Natural killer cell treated with Interleukin-12 subunit alpha and Interleukin-12 subunit beta and Interleukin-15 and Interleukin-18, amount 100 ng/mL, for 72 hours (primary cell): ENCODE measurements at regions not wholly inside any gene's neighbourhood (a gene's known extent, or its start where the extent isn't known, plus 50 kb on each side); places are given as distances from the start of the nearest gene placed in this dataset.
"Not testable (repeated sequence)": the region's sequence is repeated elsewhere in the genome, so short reads cannot be mapped to it uniquely, and the experiment has no call there.

Source experiments
- ATAC-seq, 2 donors: fragments of 150-1000 bp; cut with Tn5 transposase in 1 of 2; sonication (Bioruptor Pico), chemical (Tn5 transposase) in 1 of 2; 2 replicates each; pipeline ENCODE4 v1.10.0; 2021
- DNase-seq: peaks from one replicate; pipeline ENCODE4 v3.0.0; 2022; ENCODE audit warnings: low spot score
- H3K27ac Mint-ChIP-seq, 2 donors: 1 replicate in 1 of 2; 2 replicates in 1 of 2; pipeline ENCODE4 v1.8.0; 2022; ENCODE audit warnings: mixed read lengths in 2 of 2, mild to moderate bottlenecking in 1 of 2, moderate library complexity in 1 of 2
- H3K27me3 Mint-ChIP-seq, 2 donors: 1 replicate in 1 of 2; 2 replicates in 1 of 2; pipeline ENCODE4 v1.8.0; 2022; ENCODE audit warnings: mixed read lengths in 2 of 2
- H3K36me3 Mint-ChIP-seq: one replicate; pipeline ENCODE4 v1.8.0; 2022; ENCODE audit warnings: mixed read lengths
- H3K4me1 Mint-ChIP-seq, 2 donors: 1 replicate in 1 of 2; 2 replicates in 1 of 2; pipeline ENCODE4 v1.8.0; 2022; ENCODE audit warnings: low read depth in 2 of 2, mixed read lengths in 2 of 2, mild to moderate bottlenecking in 1 of 2
- H3K4me3 Mint-ChIP-seq: one replicate; pipeline ENCODE4 v1.8.0; 2022; ENCODE audit warnings: mixed read lengths
- H3K9me3 Mint-ChIP-seq: 2 replicates; pipeline ENCODE4 v1.8.0; 2022; ENCODE audit warnings: mixed read lengths

- no peak for ATAC-seq
- H3K27ac Mint-ChIP-seq: no peak overlapping the region
- no peak for DNase-seq
- no peaks in the 10 kb centered on the region for H3K4me1 Mint-ChIP-seq
- no peaks in the 10 kb centered on the region for H3K9me3 Mint-ChIP-seq
- no peaks in the 10 kb centered on the region for H3K36me3 Mint-ChIP-seq
- peaks cover 26 to 28% of the 10 kb centered on the region in 2 donors for H3K27me3 Mint-ChIP-seq
- no peak overlapping the region for H3K4me3 Mint-ChIP-seq
These were observed 152.2 kb upstream of the KCNG1 start for GRCh38 chr20:51175156-51175555.

- H3K27me3 Mint-ChIP-seq: peaks cover 22 to 28% of the 10 kb centered on the region in 2 donors
- H3K4me3 Mint-ChIP-seq: no peak overlapping the region
These were observed 151.6 kb upstream of the KCNG1 start for GRCh38 chr20:51174536-51174935.

GRCh38 chr20:51172558-51173428, 149.9 kb upstream of the KCNG1 start:
- H3K4me3 Mint-ChIP-seq: no peak overlapping the region
- no peak overlapping the region for H3K27ac Mint-ChIP-seq
- no peaks in the 10 kb centered on the region for H3K9me3 Mint-ChIP-seq
- H3K36me3 Mint-ChIP-seq: no peaks in the 10 kb centered on the region
- no peaks in the 10 kb centered on the region for H3K4me1 Mint-ChIP-seq
- peaks cover 19 to 38% of the 10 kb centered on the region in 2 donors for H3K27me3 Mint-ChIP-seq
- ATAC-seq: no peak
- DNase-seq: no peak

More at GRCh38 chr20:51174536-51174935, 151.6 kb upstream of the KCNG1 start:
- no peak for ATAC-seq
- Mint-ChIP-seq H3K27ac (no peak overlapping the region), H3K9me3 (no peaks in the 10 kb centered on the region), H3K36me3 (no peaks in the 10 kb centered on the region), H3K4me1 (no peaks in the 10 kb centered on the region)
- no peak for DNase-seq

- no peak overlapping the region for H3K27ac Mint-ChIP-seq
- peaks cover 18 to 38% of the 10 kb centered on the region in 2 donors for H3K27me3 Mint-ChIP-seq
- DNase-seq: no peak
- no peaks in the 10 kb centered on the region for H3K9me3 Mint-ChIP-seq
- H3K36me3 Mint-ChIP-seq: no peaks in the 10 kb centered on the region
- no peaks in the 10 kb centered on the region for H3K4me1 Mint-ChIP-seq
- no peak overlapping the region for H3K4me3 Mint-ChIP-seq
- ATAC-seq: no peak
These were observed 148.2 kb upstream of the KCNG1 start for GRCh38 chr20:51171141-51171540.

GRCh38 chr20:51169813-51170212, 146.9 kb upstream of the KCNG1 start:
- peaks cover 14 to 33% of the 10 kb centered on the region in 2 donors for H3K27me3 Mint-ChIP-seq
- H3K4me3 Mint-ChIP-seq: no peak overlapping the region
- H3K27ac Mint-ChIP-seq: no peak overlapping the region
- no peaks in the 10 kb centered on the region for H3K36me3 Mint-ChIP-seq
- DNase-seq (no peak), ATAC-seq (no peak)
- no peaks in the 10 kb centered on the region for H3K4me1 Mint-ChIP-seq
- H3K9me3 Mint-ChIP-seq: no peaks in the 10 kb centered on the region

- H3K4me1 Mint-ChIP-seq, H3K27ac Mint-ChIP-seq, H3K36me3 Mint-ChIP-seq, ATAC-seq, H3K4me3 Mint-ChIP-seq, DNase-seq, H3K9me3 Mint-ChIP-seq: not testable (repeated sequence)
- peaks cover 10 to 26% of the 10 kb centered on the region in 2 donors for H3K27me3 Mint-ChIP-seq
These were observed 145.0 kb upstream of the KCNG1 start for GRCh38 chr20:51167911-51168310.

- ATAC-seq (no peak), DNase-seq (no peak)
- Mint-ChIP-seq H3K9me3 (no peaks in the 10 kb centered on the region), H3K27me3 (peaks cover 9 to 31% of the 10 kb centered on the region in 2 donors), H3K4me1 (no peaks in the 10 kb centered on the region), H3K36me3 (no peaks in the 10 kb centered on the region), H3K4me3 (no peak overlapping the region), H3K27ac (no peak overlapping the region)
These were observed 143.6 kb upstream of the KCNG1 start for GRCh38 chr20:51166489-51166888.

- Mint-ChIP-seq H3K4me3 (no peak overlapping the region), H3K9me3 (no peaks in the 10 kb centered on the region), H3K4me1 (no peaks in the 10 kb centered on the region), H3K36me3 (no peaks in the 10 kb centered on the region), H3K27ac (no peak overlapping the region), H3K27me3 (peaks cover 13 to 31% of the 10 kb centered on the region in 2 donors)
- ATAC-seq: no peak
- DNase-seq: no peak
These were observed 142.2 kb upstream of the KCNG1 start for GRCh38 chr20:51165131-51165530.

- no peak for DNase-seq
- Mint-ChIP-seq H3K4me3 (no peak overlapping the region), H3K27me3 (peaks cover 16 to 27% of the 10 kb centered on the region in 2 donors), H3K36me3 (no peaks in the 10 kb centered on the region), H3K9me3 (no peaks in the 10 kb centered on the region), H3K27ac (no peak overlapping the region), H3K4me1 (no peaks in the 10 kb centered on the region)
- no peak for ATAC-seq
These were observed 141.8 kb upstream of the KCNG1 start for GRCh38 chr20:51164731-51165130.

- H3K27me3 Mint-ChIP-seq: peaks cover 19 to 20% of the 10 kb centered on the region in 2 donors
- H3K27ac Mint-ChIP-seq: no peak overlapping the region
- no peaks in the 10 kb centered on the region for H3K4me1 Mint-ChIP-seq
- H3K4me3 Mint-ChIP-seq: no peak overlapping the region
- no peaks in the 10 kb centered on the region for H3K9me3 Mint-ChIP-seq
- ATAC-seq (no peak), DNase-seq (no peak)
- no peaks in the 10 kb centered on the region for H3K36me3 Mint-ChIP-seq
These were observed 141.2 kb upstream of the KCNG1 start for GRCh38 chr20:51163996-51164600.

GRCh38 chr20:51162015-51162414, 139.1 kb upstream of the KCNG1 start:
- no peaks in the 10 kb centered on the region for H3K36me3 Mint-ChIP-seq
- H3K27me3 Mint-ChIP-seq: peaks cover 20 to 25% of the 10 kb centered on the region in 2 donors
- no peaks in the 10 kb centered on the region for H3K9me3 Mint-ChIP-seq
- no peaks in the 10 kb centered on the region for H3K4me1 Mint-ChIP-seq
- ATAC-seq (no peak), DNase-seq (no peak)
- H3K27ac Mint-ChIP-seq: no peak overlapping the region
- H3K4me3 Mint-ChIP-seq: no peak overlapping the region

- Mint-ChIP-seq H3K27me3 (peaks cover 24 to 27% of the 10 kb centered on the region in 2 donors), H3K27ac (no peak overlapping the region), H3K36me3 (no peaks in the 10 kb centered on the region), H3K4me1 (peaks cover 0 to 3% of the 10 kb centered on the region in 2 donors), H3K9me3 (no peaks in the 10 kb centered on the region), H3K4me3 (no peak overlapping the region)
- DNase-seq: no peak
- ATAC-seq: no peak
These were observed 137.9 kb upstream of the KCNG1 start for GRCh38 chr20:51160821-51161220.

- Mint-ChIP-seq H3K4me1 (peaks cover 0 to 3% of the 10 kb centered on the region in 2 donors), H3K9me3 (no peaks in the 10 kb centered on the region), H3K4me3 (no peak overlapping the region), H3K36me3 (no peaks in the 10 kb centered on the region), H3K27me3 (peaks cover 31 to 33% of the 10 kb centered on the region in 2 donors), H3K27ac (no peak overlapping the region)
- DNase-seq (no peak), ATAC-seq (no peak)
These were observed 137.1 kb upstream of the KCNG1 start for GRCh38 chr20:51159981-51160380.

- no peaks in the 10 kb centered on the region for H3K36me3 Mint-ChIP-seq
These were observed 136.4 kb upstream of the KCNG1 start for GRCh38 chr20:51159303-51159702.

More at GRCh38 chr20:51159303-51159702, 136.4 kb upstream of the KCNG1 start:
- H3K27ac Mint-ChIP-seq: no peak overlapping the region
- H3K9me3 Mint-ChIP-seq: no peaks in the 10 kb centered on the region
- DNase-seq: no peak
- ATAC-seq: no peak
- H3K4me3 Mint-ChIP-seq: no peak overlapping the region
- H3K4me1 Mint-ChIP-seq: peaks cover 0 to 3% of the 10 kb centered on the region in 2 donors
- H3K27me3 Mint-ChIP-seq: peaks cover 31 to 33% of the 10 kb centered on the region in 2 donors
